Gastrocnemius medialis (tissue), 4 donors: ENCODE measurements at regions not wholly inside any gene's neighbourhood (a gene's known extent, or its start where the extent isn't known, plus 50 kb on each side); places are given as distances from the start of the nearest gene placed in this dataset.

Experiments
- ATAC-seq, 2 donors: fragments of 150-250 bp; one replicate each; pipeline ENCODE4 v1.9.1; 2016
- DNase-seq, 2 donors: peaks; one replicate each; pipeline ENCODE4 v3.0.0-alpha.2; 2019
- H3K27ac ChIP-seq, 4 donors: fragments of 200-600 bp; sonication (generic); 1 replicate in 1 of 4; 2 replicates in 3 of 4; pipeline ENCODE4 v1.5.1; 2016 to 2018; ENCODE audit warnings: mild to moderate bottlenecking in 2 of 4, moderate library complexity in 1 of 4
- H3K27me3 ChIP-seq, 3 donors: fragments of 200-600 bp; sonication (generic) in 2 of 3; 1 replicate in 1 of 3; 2 replicates in 2 of 3; pipeline versions ENCODE4 v1.5.1 to v1.6.0; 2016 to 2019; ENCODE audit warnings: mild to moderate bottlenecking in 1 of 3, moderate library complexity in 1 of 3
- H3K36me3 ChIP-seq, 2 donors: fragments of 200-600 bp; sonication (generic) in 1 of 2; one replicate each; pipeline ENCODE4 v1.5.1; 2017 to 2018
- H3K4me1 ChIP-seq, 2 donors: fragments of 200-600 bp; sonication (generic) in 1 of 2; one replicate each; pipeline ENCODE4 v1.5.1; 2016 to 2017; ENCODE audit warnings: mild to moderate bottlenecking in 2 of 2
- H3K4me3 ChIP-seq, 4 donors: fragments of 200-600 bp; sonication (generic) in 3 of 4; 1 replicate in 1 of 4; 2 replicates in 3 of 4; pipeline ENCODE4 v1.5.1; 2016 to 2019; ENCODE audit warnings: mild to moderate bottlenecking in 2 of 4
- H3K9me3 ChIP-seq, 3 donors: fragments of 200-600 bp; sonication (generic) in 2 of 3; 1 replicate in 1 of 3; 2 replicates in 2 of 3; pipeline ENCODE4 v1.5.1; 2016 to 2019
- CTCF ChIP-seq, 5 experiments: fragments of 450-650 bp in 3 of 5; fragments of 200-600 bp in 2 of 5; sonication (generic) in 2 of 5; IDR thresholded peaks in 4 of 5; conservative IDR thresholded peaks in 1 of 5; 1 replicate in 4 of 5; 2 replicates in 1 of 5; pipeline ENCODE4 v1.5.1; 2016 to 2019; ENCODE audit warnings: antibody characterized with exemption in 5 of 5, mild to moderate bottlenecking in 3 of 5, moderate library complexity in 3 of 5
- POLR2A ChIP-seq, 2 donors: fragments of 450-650 bp; IDR thresholded peaks; one replicate each; pipeline ENCODE4 v1.6.1; 2017; ENCODE audit warnings: antibody characterized with exemption in 2 of 2, mild to moderate bottlenecking in 2 of 2, moderate library complexity in 2 of 2
- in situ Hi-C, 4 donors: fragments of 200-750 bp; cut with MboI; loops; one replicate each; pipeline versions ENCODE4 v1.15.0 to v1.8.0; 2017; ENCODE audit warnings: low sequenced_read_pairs in 4 of 4
- intact Hi-C: fragments of 100-400 bp; cut with DNase I; formaldehyde crosslinking; loops from one replicate; pipeline ENCODE4 v1.15.1; 2023; ENCODE audit warnings: low total_unique reads

- Histone ChIP-seq H3K9me3 (no peaks in the 10 kb centered on the region), H3K4me3 (no peak overlapping the region), H3K36me3 (no peaks in the 10 kb centered on the region), H3K4me1 (no peaks in the 10 kb centered on the region), H3K27ac (no peak overlapping the region), H3K27me3 (no peaks in the 10 kb centered on the region)
- in situ Hi-C loops (no loop called here), intact Hi-C loops (no loop called here)
- TF ChIP-seq POLR2A (IDR thresholded peaks at IDR 0.05) (no peak), CTCF (IDR thresholded peaks at IDR 0.05 in 4 of 5, conservative IDR thresholded peaks at IDR 0.05 in 1 of 5) (no peak)
- DNase-seq = no peak
- ATAC-seq = no peak
Measured at GRCh38 chr16:65648101-65648500, 526.2 kb upstream of the CDH11 start.

- Histone ChIP-seq H3K36me3 (no peaks in the 10 kb centered on the region), H3K4me1 (no peaks in the 10 kb centered on the region), H3K9me3 (no peaks in the 10 kb centered on the region), H3K27ac (no peak overlapping the region), H3K4me3 (no peak overlapping the region), H3K27me3 (no peaks in the 10 kb centered on the region)
- intact Hi-C loops (no loop called here), in situ Hi-C loops (no loop called here)
- TF ChIP-seq POLR2A (IDR thresholded peaks at IDR 0.05) (no peak), CTCF (IDR thresholded peaks at IDR 0.05 in 4 of 5, conservative IDR thresholded peaks at IDR 0.05 in 1 of 5) (no peak)
- ATAC-seq (no peak), DNase-seq (no peak)
Measured at GRCh38 chr16:65644821-65645220, 523.0 kb upstream of the CDH11 start.

GRCh38 chr16:65641762-65642289 lies 520.0 kb upstream of the CDH11 start:
- no peaks in the 10 kb centered on the region for H3K27me3 ChIP-seq
- intact Hi-C loops (no loop called here), in situ Hi-C loops (no loop called here)
- ATAC-seq (no peak), DNase-seq (no peak)
- H3K27ac ChIP-seq = no peak overlapping the region
- no peak overlapping the region for H3K4me3 ChIP-seq
- H3K4me1 ChIP-seq = no peaks in the 10 kb centered on the region
- TF ChIP-seq POLR2A (IDR thresholded peaks at IDR 0.05) (no peak), CTCF (IDR thresholded peaks at IDR 0.05 in 4 of 5, conservative IDR thresholded peaks at IDR 0.05 in 1 of 5) (no peak)
- no peaks in the 10 kb centered on the region for H3K9me3 ChIP-seq
- H3K36me3 ChIP-seq = no peaks in the 10 kb centered on the region

GRCh38 chr16:65641049-65641761 lies 519.3 kb upstream of the CDH11 start:
- H3K4me3 ChIP-seq = no peak overlapping the region
- H3K9me3 ChIP-seq = no peaks in the 10 kb centered on the region
- ATAC-seq = no peak
- no peak overlapping the region for H3K27ac ChIP-seq
- in situ Hi-C loops (no loop called here), intact Hi-C loops (no loop called here)
- H3K4me1 ChIP-seq = no peaks in the 10 kb centered on the region
- no peaks in the 10 kb centered on the region for H3K27me3 ChIP-seq
- no peak for TF ChIP-seq POLR2A (IDR thresholded peaks at IDR 0.05)
- no peak for TF ChIP-seq CTCF (IDR thresholded peaks at IDR 0.05 in 4 of 5, conservative IDR thresholded peaks at IDR 0.05 in 1 of 5)
- no peak for DNase-seq
- no peaks in the 10 kb centered on the region for H3K36me3 ChIP-seq

- TF ChIP-seq CTCF (IDR thresholded peaks at IDR 0.05 in 4 of 5, conservative IDR thresholded peaks at IDR 0.05 in 1 of 5) (no peak), POLR2A (IDR thresholded peaks at IDR 0.05) (no peak)
- no peak overlapping the region for H3K4me3 ChIP-seq
- H3K9me3 ChIP-seq = no peaks in the 10 kb centered on the region
- no peaks in the 10 kb centered on the region for H3K27me3 ChIP-seq
- no peaks in the 10 kb centered on the region for H3K4me1 ChIP-seq
- in situ Hi-C loops (no loop called here), intact Hi-C loops (no loop called here)
- no peak for ATAC-seq
- no peak overlapping the region for H3K27ac ChIP-seq
- DNase-seq = no peak
- no peaks in the 10 kb centered on the region for H3K36me3 ChIP-seq
Measured at GRCh38 chr16:65634833-65635232, 513.0 kb upstream of the CDH11 start.
